ENCODE measurements at regions not wholly inside any gene's neighbourhood (a gene's known extent, or its start where the extent isn't known, plus 50 kb on each side); places are given as distances from the start of the nearest gene placed in this dataset.

DNA sequence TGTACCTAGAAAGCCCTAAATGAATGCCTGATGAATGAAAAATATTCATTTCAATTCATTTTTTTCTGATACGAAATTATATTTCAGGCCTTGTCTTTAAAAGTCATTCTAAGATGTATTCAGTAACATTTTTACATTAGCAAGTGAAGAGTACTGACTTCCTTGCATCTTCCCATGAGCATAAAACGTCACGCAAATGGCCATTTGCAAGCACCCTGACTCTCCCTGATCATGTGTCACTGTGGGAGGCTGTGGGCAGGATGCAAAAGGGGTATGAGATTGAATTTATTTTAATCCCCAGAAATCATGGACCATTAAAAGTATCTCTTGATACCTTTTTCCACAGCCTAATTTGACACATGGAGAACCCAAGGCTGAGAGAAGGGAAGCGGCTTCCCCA, 105.0 kb downstream of the BDH1 start:
- Histone ChIP-seq H3K9me3 (replicated peaks; ENCODE audit: control insufficient read depth, insufficient read depth, low read length) (no peaks in the 10 kb centered on the region), H4K20me1 (replicated peaks; ENCODE audit: control insufficient read depth, extremely low read depth, insufficient read depth, low read length) (no peaks in the 10 kb centered on the region), H3K36me3 (ENCODE audit: control insufficient read depth in 2 of 2, extremely low read depth in 1 of 2, insufficient read depth in 2 of 2, low read length in 2 of 2) (no peaks in the 10 kb centered on the region), H3K79me2 (ENCODE audit: control insufficient read depth, insufficient read depth, low read length) (no peaks in the 10 kb centered on the region), H3K27ac (ENCODE audit: insufficient read depth, low read depth, low read length) (no peak overlapping the region), H3K27me3 (ENCODE audit: control insufficient read depth in 2 of 2, insufficient read depth in 2 of 2, low read length in 2 of 2) (no peaks in the 10 kb centered on the region), H3K9me1 (replicated peaks; ENCODE audit: control insufficient read depth, extremely low read depth, insufficient read depth, low read length) (no peaks in the 10 kb centered on the region), H3K4me3 (replicated peaks in 1 of 3; ENCODE audit: insufficient read depth in 1 of 3, low read depth in 1 of 3, low read length in 3 of 3) (no peak overlapping the region), H3K9ac (replicated peaks; ENCODE audit: extremely low read depth, insufficient read depth, low read length) (no peak overlapping the region), H2AFZ (ENCODE audit: low read depth, low read length) (no peak overlapping the region), H3K4me2 (ENCODE audit: insufficient read depth, low read length) (no peak overlapping the region), H3K4me1 (ENCODE audit: control insufficient read depth, extremely low read depth, insufficient read depth, low read length) (peaks cover 3% of the 10 kb centered on the region)
- DNase-seq (ENCODE audit: low read depth, low spot score) (no peak), FAIRE-seq (no peak)
- ChIA-PET CTCF (no interaction called here), POLR2A (no interaction called here)
- BruUV-seq (replicated peaks): no TSS peak
- intact Hi-C loops (cut with micrococcal nuclease): no loop called here
- TF ChIP-seq MYC (IDR thresholded peaks at IDR 0.05; ENCODE audit: low read depth, low read length) (no peak), POLR2AphosphoS5 (IDR thresholded peaks at IDR 0.05; ENCODE audit: insufficient read depth, low read depth, low read length) (no peak), GATA2 (IDR thresholded peaks at IDR 0.05; ENCODE audit: insufficient read depth, insufficient read length, low read depth, low read length) (no peak), EZH2 (IDR thresholded peaks at IDR 0.05; ENCODE audit: borderline replicate concordance, low read depth, low read length, severe bottlenecking) (no peak), FOS (IDR thresholded peaks at IDR 0.05; ENCODE audit: borderline replicate concordance, insufficient read depth, low read length) (no peak), JUN (IDR thresholded peaks at IDR 0.05; ENCODE audit: borderline replicate concordance, insufficient read depth, insufficient read length, low read depth) (no peak), POLR2A (IDR thresholded peaks at IDR 0.05; ENCODE audit: low read depth, low read length) (no peak)
- TF ChIP-seq, protein P1, sequence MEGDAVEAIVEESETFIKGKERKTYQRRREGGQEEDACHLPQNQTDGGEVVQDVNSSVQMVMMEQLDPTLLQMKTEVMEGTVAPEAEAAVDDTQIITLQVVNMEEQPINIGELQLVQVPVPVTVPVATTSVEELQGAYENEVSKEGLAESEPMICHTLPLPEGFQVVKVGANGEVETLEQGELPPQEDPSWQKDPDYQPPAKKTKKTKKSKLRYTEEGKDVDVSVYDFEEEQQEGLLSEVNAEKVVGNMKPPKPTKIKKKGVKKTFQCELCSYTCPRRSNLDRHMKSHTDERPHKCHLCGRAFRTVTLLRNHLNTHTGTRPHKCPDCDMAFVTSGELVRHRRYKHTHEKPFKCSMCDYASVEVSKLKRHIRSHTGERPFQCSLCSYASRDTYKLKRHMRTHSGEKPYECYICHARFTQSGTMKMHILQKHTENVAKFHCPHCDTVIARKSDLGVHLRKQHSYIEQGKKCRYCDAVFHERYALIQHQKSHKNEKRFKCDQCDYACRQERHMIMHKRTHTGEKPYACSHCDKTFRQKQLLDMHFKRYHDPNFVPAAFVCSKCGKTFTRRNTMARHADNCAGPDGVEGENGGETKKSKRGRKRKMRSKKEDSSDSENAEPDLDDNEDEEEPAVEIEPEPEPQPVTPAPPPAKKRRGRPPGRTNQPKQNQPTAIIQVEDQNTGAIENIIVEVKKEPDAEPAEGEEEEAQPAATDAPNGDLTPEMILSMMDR (IDR thresholded peaks at IDR 0.05; ENCODE audit: extremely low read depth in 1 of 2, insufficient read depth in 1 of 2, low read depth in 1 of 2, low read length in 2 of 2): no peak
- TF ChIP-seq, protein P2, sequence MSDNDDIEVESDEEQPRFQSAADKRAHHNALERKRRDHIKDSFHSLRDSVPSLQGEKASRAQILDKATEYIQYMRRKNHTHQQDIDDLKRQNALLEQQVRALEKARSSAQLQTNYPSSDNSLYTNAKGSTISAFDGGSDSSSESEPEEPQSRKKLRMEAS (IDR thresholded peaks at IDR 0.05; ENCODE audit: insufficient read depth, insufficient read length): no peak
- dilution Hi-C loops (cut with MboI; ENCODE audit: extremely low pct_ligation_motif_present, low sequenced_read_pairs): no loop called here

Data from endothelial cell of umbilical vein (primary cell).